ENCODE measurements at regions not wholly inside any gene's neighbourhood (a gene's known extent, or its start where the extent isn't known, plus 50 kb on each side); places are given as distances from the start of the nearest gene placed in this dataset.

DNA sequence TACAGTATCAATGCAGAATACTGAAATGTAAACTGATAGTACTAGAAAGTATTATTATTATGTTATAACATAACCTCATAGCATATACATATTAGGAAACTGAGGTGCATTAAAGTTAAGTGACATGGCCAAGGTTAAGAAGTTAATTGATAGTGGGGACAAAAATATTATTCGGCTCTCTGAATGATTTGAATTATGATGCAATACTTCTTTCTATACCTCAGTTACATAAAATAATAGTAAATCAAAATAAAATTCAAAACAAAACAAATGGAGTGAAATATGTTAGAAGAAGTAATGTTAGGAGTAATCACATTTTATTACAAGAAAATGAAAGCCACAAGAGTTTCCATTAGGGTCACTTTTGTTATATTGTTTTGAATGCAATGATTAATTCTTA lies 455.2 kb downstream of the PLA2G4A start:
- H3K27me3 ChIP-seq = no peaks in the 10 kb centered on the region
- no peaks in the 10 kb centered on the region for H3K36me3 ChIP-seq
- H3K27ac ChIP-seq = no peak overlapping the region
- H3K4me3 ChIP-seq (ENCODE audit: low read depth in 1 of 2, low read length in 1 of 2) = no peak overlapping the region
- H3K9me3 ChIP-seq = no peaks in the 10 kb centered on the region
- no peaks in the 10 kb centered on the region for H3K4me1 ChIP-seq (ENCODE audit: control insufficient read depth in 1 of 2, insufficient read depth in 1 of 2, low read depth in 1 of 2, low read length in 1 of 2)
- TF ChIP-seq, protein P1, sequence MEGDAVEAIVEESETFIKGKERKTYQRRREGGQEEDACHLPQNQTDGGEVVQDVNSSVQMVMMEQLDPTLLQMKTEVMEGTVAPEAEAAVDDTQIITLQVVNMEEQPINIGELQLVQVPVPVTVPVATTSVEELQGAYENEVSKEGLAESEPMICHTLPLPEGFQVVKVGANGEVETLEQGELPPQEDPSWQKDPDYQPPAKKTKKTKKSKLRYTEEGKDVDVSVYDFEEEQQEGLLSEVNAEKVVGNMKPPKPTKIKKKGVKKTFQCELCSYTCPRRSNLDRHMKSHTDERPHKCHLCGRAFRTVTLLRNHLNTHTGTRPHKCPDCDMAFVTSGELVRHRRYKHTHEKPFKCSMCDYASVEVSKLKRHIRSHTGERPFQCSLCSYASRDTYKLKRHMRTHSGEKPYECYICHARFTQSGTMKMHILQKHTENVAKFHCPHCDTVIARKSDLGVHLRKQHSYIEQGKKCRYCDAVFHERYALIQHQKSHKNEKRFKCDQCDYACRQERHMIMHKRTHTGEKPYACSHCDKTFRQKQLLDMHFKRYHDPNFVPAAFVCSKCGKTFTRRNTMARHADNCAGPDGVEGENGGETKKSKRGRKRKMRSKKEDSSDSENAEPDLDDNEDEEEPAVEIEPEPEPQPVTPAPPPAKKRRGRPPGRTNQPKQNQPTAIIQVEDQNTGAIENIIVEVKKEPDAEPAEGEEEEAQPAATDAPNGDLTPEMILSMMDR (IDR thresholded peaks at IDR 0.05) = no peak

DNA sequence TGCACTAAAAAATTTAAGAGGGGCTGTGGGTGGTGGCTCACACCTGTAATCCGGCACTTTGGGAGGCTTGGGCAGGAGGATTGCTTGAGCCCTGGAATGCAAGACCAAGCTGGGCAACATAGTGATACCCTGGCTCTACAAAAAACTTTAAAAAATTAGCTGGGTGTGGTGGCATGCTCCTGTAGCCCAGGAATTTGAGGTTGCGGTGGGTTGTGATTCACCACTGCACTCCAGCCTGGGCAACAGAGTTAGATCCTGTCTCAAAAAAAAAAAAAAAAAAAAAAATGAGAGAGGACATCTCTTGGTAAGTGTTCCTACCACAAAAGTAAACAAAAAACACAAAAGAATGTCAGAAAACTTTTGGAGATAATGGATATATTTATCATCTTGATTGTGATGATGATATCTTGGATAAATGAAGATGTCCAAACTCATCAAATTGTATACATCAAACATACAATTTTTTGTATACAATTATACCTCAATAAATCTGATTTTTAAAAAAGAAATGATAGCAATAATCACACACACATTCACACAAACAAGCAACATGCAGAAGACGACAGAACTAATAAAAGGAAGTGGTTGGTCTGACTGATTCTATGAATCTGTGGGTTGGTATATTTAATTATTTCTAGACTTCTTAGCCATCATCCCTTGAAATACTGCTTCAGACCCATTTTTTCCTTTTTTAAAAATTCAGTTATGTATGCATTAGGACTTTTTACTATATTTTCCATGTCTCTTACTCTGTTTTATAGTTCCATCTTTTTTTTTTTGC lies 465.9 kb downstream of the PLA2G4A start:
- TF ChIP-seq, protein P1 (IDR thresholded peaks at IDR 0.05) = no peak
- no peaks in the 10 kb centered on the region for H3K4me1 ChIP-seq (ENCODE audit: control insufficient read depth in 1 of 2, insufficient read depth in 1 of 2, low read depth in 1 of 2, low read length in 1 of 2)
- no peaks in the 10 kb centered on the region for H3K9me3 ChIP-seq
- H3K27me3 ChIP-seq = no peaks in the 10 kb centered on the region
- no peak overlapping the region for H3K4me3 ChIP-seq (ENCODE audit: low read depth in 1 of 2, low read length in 1 of 2)
- H3K27ac ChIP-seq = no peak overlapping the region
- no peaks in the 10 kb centered on the region for H3K36me3 ChIP-seq

DNA sequence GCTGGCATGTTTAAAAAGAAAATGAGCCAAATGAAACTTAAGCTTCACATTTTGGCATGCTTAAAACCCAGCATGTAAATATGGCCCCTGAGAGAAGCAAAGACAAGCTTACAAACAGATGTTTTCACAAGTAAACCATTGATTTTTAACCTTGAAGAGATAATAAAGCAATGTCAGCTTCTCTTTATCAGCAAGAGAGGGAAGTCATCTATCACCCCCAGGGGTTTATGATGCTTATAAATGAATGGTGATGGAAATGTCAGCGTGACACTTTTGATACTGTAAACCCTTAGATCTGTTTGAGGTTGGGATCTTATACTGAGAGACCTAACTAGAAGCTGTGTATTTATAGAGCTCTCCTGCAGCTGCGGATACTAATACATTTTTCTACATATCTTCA lies 471.3 kb downstream of the PLA2G4A start:
- Histone ChIP-seq H3K4me1 (ENCODE audit: control insufficient read depth in 1 of 2, insufficient read depth in 1 of 2, low read depth in 1 of 2, low read length in 1 of 2) (no peaks in the 10 kb centered on the region), H3K27me3 (no peaks in the 10 kb centered on the region), H3K4me3 (ENCODE audit: low read depth in 1 of 2, low read length in 1 of 2) (no peak overlapping the region), H3K9me3 (no peaks in the 10 kb centered on the region), H3K27ac (no peak overlapping the region), H3K36me3 (no peaks in the 10 kb centered on the region)
- TF ChIP-seq, protein P1 (IDR thresholded peaks at IDR 0.05) = no peak

DNA sequence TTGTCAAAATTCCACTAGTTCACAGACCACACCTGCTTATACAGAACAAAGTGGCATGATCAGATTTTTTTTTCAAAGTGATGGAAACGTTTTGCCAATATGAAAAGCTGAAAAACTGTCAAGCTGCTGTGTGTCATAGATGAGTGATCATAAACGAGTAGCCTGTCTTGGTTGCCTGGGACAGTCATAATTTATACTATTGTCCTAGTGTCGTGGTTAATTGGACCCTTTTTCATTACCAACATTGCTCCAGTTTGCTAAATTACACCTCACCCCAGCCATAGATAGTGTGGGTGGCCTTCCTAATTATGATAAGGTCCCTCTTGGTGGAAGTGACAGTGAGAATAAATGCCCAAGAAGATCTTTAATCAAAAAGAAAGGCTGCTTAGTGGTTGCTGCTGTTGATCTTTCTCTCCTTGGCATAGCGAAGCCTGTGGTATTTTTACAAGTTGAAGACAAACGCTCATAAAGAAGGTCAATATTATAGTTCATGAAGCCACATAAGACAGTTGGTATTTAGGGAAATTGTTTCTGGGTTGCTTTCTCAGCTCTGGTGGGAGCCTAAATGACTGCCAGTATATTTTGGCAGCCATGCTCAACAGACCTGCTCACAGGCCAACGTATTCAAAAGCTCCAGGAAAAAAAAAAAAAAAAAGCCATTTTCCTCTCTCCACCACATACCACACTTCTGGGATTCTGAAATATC lies 478.1 kb downstream of the PLA2G4A start:
- Histone ChIP-seq H3K9me3 (no peaks in the 10 kb centered on the region), H3K4me1 (ENCODE audit: control insufficient read depth in 1 of 2, insufficient read depth in 1 of 2, low read depth in 1 of 2, low read length in 1 of 2) (no peaks in the 10 kb centered on the region), H3K27me3 (no peaks in the 10 kb centered on the region)

DNA sequence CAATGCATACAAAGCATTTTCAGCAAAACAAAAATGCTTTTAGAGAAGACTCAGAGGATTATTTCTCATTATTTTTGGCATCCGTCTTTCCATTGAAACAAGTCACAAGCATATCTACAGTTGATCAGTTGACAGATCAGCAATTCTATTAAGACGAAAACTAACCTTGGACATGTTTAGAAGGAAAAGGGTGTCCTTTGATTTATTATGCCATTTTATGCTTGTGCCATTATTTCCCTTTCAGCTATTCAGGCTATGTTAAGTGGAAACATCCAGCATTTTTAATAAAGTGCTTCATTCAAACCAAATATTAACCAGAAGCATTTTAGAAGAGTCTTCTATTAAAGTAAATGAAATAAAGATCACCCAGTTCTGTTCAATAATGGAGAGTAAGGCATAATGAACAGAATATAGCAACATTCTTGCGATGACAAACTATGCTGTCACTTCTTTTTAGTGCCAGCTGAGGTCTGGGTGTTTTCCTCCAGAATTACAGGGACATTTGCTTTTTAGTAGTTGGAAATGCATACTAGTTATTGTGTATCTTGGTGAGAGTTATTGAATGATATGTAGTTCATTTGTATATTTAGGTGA lies 481.4 kb downstream of the PLA2G4A start:
- Histone ChIP-seq H3K27me3 (no peaks in the 10 kb centered on the region), H3K27ac (no peak overlapping the region), H3K36me3 (no peaks in the 10 kb centered on the region), H3K4me1 (ENCODE audit: control insufficient read depth in 1 of 2, insufficient read depth in 1 of 2, low read depth in 1 of 2, low read length in 1 of 2) (no peaks in the 10 kb centered on the region), H3K4me3 (ENCODE audit: low read depth in 1 of 2, low read length in 1 of 2) (no peak overlapping the region), H3K9me3 (no peaks in the 10 kb centered on the region)
- TF ChIP-seq, protein P1 (IDR thresholded peaks at IDR 0.05) = no peak

More for the DNA sequence above, 478.1 kb downstream of the PLA2G4A start:
- Histone ChIP-seq H3K36me3 (no peaks in the 10 kb centered on the region), H3K4me3 (ENCODE audit: low read depth in 1 of 2, low read length in 1 of 2) (no peak overlapping the region), H3K27ac (no peak overlapping the region)
- TF ChIP-seq, protein P1 (IDR thresholded peaks at IDR 0.05) = no peak

Measured in neutrophil (primary cell).